ENCODE measurements at regions not wholly inside any gene's neighbourhood (a gene's known extent, or its start where the extent isn't known, plus 50 kb on each side); places are given as distances from the start of the nearest gene placed in this dataset.

DNA sequence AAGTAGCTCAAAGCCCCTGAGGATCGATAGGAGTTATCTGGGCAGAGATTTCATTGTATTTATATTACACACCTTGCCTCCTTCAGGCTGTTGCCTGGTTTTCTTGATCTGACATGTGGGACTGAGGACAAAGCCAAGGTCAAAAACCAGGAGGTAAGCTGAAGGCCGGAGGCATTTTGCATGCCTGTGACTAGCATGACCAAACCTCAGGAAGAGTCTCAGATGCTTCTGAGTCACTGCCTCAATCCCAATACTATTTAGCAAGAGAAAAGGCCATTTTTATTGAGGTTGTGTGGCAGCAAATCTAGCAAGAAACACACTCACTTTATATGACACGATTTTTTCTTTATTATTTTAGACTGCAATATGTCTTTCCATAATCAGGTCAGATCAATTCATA, 968.1 kb downstream of the CDH11 start:
- no peak for TF ChIP-seq POLR2A (IDR thresholded peaks at IDR 0.05)
- TF ChIP-seq, protein P1, sequence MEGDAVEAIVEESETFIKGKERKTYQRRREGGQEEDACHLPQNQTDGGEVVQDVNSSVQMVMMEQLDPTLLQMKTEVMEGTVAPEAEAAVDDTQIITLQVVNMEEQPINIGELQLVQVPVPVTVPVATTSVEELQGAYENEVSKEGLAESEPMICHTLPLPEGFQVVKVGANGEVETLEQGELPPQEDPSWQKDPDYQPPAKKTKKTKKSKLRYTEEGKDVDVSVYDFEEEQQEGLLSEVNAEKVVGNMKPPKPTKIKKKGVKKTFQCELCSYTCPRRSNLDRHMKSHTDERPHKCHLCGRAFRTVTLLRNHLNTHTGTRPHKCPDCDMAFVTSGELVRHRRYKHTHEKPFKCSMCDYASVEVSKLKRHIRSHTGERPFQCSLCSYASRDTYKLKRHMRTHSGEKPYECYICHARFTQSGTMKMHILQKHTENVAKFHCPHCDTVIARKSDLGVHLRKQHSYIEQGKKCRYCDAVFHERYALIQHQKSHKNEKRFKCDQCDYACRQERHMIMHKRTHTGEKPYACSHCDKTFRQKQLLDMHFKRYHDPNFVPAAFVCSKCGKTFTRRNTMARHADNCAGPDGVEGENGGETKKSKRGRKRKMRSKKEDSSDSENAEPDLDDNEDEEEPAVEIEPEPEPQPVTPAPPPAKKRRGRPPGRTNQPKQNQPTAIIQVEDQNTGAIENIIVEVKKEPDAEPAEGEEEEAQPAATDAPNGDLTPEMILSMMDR (IDR thresholded peaks at IDR 0.05) = no peak

All from testis (tissue), 2 donors.